Skeletal muscle satellite cell (primary cell): ENCODE measurements at regions not wholly inside any gene's neighbourhood (a gene's known extent, or its start where the extent isn't known, plus 50 kb on each side); places are given as distances from the start of the nearest gene placed in this dataset.

Experiments
- H3K27me3 ChIP-seq: 2 replicates; pipeline ENCODE4 v1.7.0; 2013; ENCODE audit warnings: low read length; ENCODE audit not compliant: control insufficient read depth, insufficient read depth
- H3K36me3 ChIP-seq: 2 replicates; pipeline ENCODE4 v1.7.0; 2013; ENCODE audit warnings: mild to moderate bottlenecking, control low read depth, low read length; ENCODE audit not compliant: insufficient read depth
- H3K4me1 ChIP-seq: 2 replicates; pipeline ENCODE4 v1.7.0; 2013; ENCODE audit warnings: low read length; ENCODE audit not compliant: control insufficient read depth, insufficient read depth
- H3K4me2 ChIP-seq: 2 replicates; pipeline ENCODE4 v1.7.0; 2013; ENCODE audit warnings: mild to moderate bottlenecking, low read length
- H3K4me3 ChIP-seq: 2 replicates; pipeline ENCODE4 v1.7.0; 2013; ENCODE audit warnings: low read length
- H3K9ac ChIP-seq: 2 replicates; pipeline ENCODE4 v1.7.0; 2013; ENCODE audit warnings: mild to moderate bottlenecking, low read depth, low read length, moderate library complexity
- H3K9me3 ChIP-seq: replicated peaks from 2 replicates; pipeline ENCODE4 v1.7.0; 2013; ENCODE audit warnings: mild to moderate bottlenecking, control low read depth, low read length

DNA sequence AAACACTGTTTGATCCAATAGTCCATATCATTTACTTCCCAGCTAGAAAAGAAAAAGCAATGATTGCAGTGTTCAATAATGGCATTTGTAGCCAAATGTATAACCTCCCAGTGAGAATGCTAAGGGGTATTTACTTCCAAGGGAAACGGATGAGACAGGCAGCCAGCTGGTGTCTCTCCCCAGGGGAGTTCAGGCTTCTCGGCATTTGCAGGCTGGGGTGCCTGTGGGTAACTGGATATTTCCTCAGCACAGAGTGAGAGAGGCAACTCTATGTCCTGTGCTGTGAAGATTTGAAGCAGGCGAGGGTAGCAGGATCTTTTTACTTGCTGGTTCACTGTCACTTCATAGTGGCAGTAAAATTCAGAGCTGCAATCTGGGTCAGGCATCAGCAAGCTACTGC lies 1455.6 kb upstream of the TMEM132C start:
- Histone ChIP-seq H3K4me1 (no peaks in the 10 kb centered on the region), H3K4me3 (no peak overlapping the region), H3K36me3 (no peaks in the 10 kb centered on the region), H3K4me2 (no peak overlapping the region), H3K27me3 (no peaks in the 10 kb centered on the region), H3K9me3 (no peaks in the 10 kb centered on the region), H3K9ac (no peak overlapping the region)

GRCh38 chr12:126819554-126819953 lies 1447.4 kb upstream of the TMEM132C start:
- Histone ChIP-seq H3K9me3 (no peaks in the 10 kb centered on the region), H3K4me2 (no peak overlapping the region), H3K27me3 (no peaks in the 10 kb centered on the region), H3K9ac (no peak overlapping the region), H3K36me3 (no peaks in the 10 kb centered on the region), H3K4me3 (no peak overlapping the region), H3K4me1 (no peaks in the 10 kb centered on the region)

GRCh38 chr12:126830778-126831680 lies 1435.9 kb upstream of the TMEM132C start:
- Histone ChIP-seq H3K36me3 (no peaks in the 10 kb centered on the region), H3K4me1 (no peaks in the 10 kb centered on the region), H3K9ac (no peak overlapping the region), H3K27me3 (no peaks in the 10 kb centered on the region), H3K4me3 (no peak overlapping the region), H3K4me2 (no peak overlapping the region), H3K9me3 (no peaks in the 10 kb centered on the region)

- no peaks in the 10 kb centered on the region for H3K27me3 ChIP-seq
- no peak overlapping the region for H3K4me3 ChIP-seq
- no peaks in the 10 kb centered on the region for H3K4me1 ChIP-seq
- no peaks in the 10 kb centered on the region for H3K9me3 ChIP-seq
- H3K9ac ChIP-seq = no peak overlapping the region
- H3K4me2 ChIP-seq = no peak overlapping the region
- no peaks in the 10 kb centered on the region for H3K36me3 ChIP-seq
These were observed 1429.3 kb upstream of the TMEM132C start for GRCh38 chr12:126837697-126838096.

GRCh38 chr12:126843915-126844669 lies 1422.9 kb upstream of the TMEM132C start:
- Histone ChIP-seq H3K9me3 (peaks cover 2% of the 10 kb centered on the region), H3K4me3 (no peak overlapping the region), H3K36me3 (no peaks in the 10 kb centered on the region), H3K4me2 (no peak overlapping the region), H3K4me1 (no peaks in the 10 kb centered on the region), H3K9ac (no peak overlapping the region), H3K27me3 (no peaks in the 10 kb centered on the region)

GRCh38 chr12:126847005-126847629 lies 1419.9 kb upstream of the TMEM132C start:
- no peaks in the 10 kb centered on the region for H3K36me3 ChIP-seq
- H3K4me2 ChIP-seq = no peak overlapping the region
- H3K4me1 ChIP-seq = no peaks in the 10 kb centered on the region
- H3K4me3 ChIP-seq = no peak overlapping the region
- H3K27me3 ChIP-seq = no peaks in the 10 kb centered on the region
- peaks cover 2% of the 10 kb centered on the region for H3K9me3 ChIP-seq
- no peak overlapping the region for H3K9ac ChIP-seq

- H3K27me3 ChIP-seq = no peaks in the 10 kb centered on the region
- no peak overlapping the region for H3K9ac ChIP-seq
- H3K4me1 ChIP-seq = no peaks in the 10 kb centered on the region
- no peak overlapping the region for H3K4me3 ChIP-seq
- H3K4me2 ChIP-seq = no peak overlapping the region
- H3K36me3 ChIP-seq = no peaks in the 10 kb centered on the region
- no peaks in the 10 kb centered on the region for H3K9me3 ChIP-seq
These were observed 1411.2 kb upstream of the TMEM132C start for GRCh38 chr12:126855768-126856167.

GRCh38 chr12:126856958-126857357 lies 1410.0 kb upstream of the TMEM132C start:
- no peak overlapping the region for H3K4me3 ChIP-seq
- no peaks in the 10 kb centered on the region for H3K4me1 ChIP-seq

GRCh38 chr12:126858560-126858959 lies 1408.4 kb upstream of the TMEM132C start:
- Histone ChIP-seq H3K9ac (no peak overlapping the region), H3K27me3 (no peaks in the 10 kb centered on the region), H3K4me2 (no peak overlapping the region), H3K36me3 (no peaks in the 10 kb centered on the region), H3K4me3 (no peak overlapping the region), H3K4me1 (no peaks in the 10 kb centered on the region), H3K9me3 (no peaks in the 10 kb centered on the region)

More at GRCh38 chr12:126856958-126857357, 1410.0 kb upstream of the TMEM132C start:
- no peak overlapping the region for H3K9ac ChIP-seq
- no peaks in the 10 kb centered on the region for H3K36me3 ChIP-seq
- H3K27me3 ChIP-seq = no peaks in the 10 kb centered on the region
- no peaks in the 10 kb centered on the region for H3K9me3 ChIP-seq
- no peak overlapping the region for H3K4me2 ChIP-seq

GRCh38 chr12:126860210-126860609 lies 1406.8 kb upstream of the TMEM132C start:
- H3K4me1 ChIP-seq = no peaks in the 10 kb centered on the region
- no peak overlapping the region for H3K9ac ChIP-seq
- no peaks in the 10 kb centered on the region for H3K36me3 ChIP-seq
- no peaks in the 10 kb centered on the region for H3K9me3 ChIP-seq
- H3K4me3 ChIP-seq = no peak overlapping the region
- H3K4me2 ChIP-seq = no peak overlapping the region
- H3K27me3 ChIP-seq = no peaks in the 10 kb centered on the region

- Histone ChIP-seq H3K9me3 (no peaks in the 10 kb centered on the region), H3K9ac (no peak overlapping the region), H3K4me3 (no peak overlapping the region), H3K4me1 (no peaks in the 10 kb centered on the region), H3K4me2 (no peak overlapping the region), H3K27me3 (no peaks in the 10 kb centered on the region), H3K36me3 (no peaks in the 10 kb centered on the region)
These were observed 1404.5 kb upstream of the TMEM132C start for GRCh38 chr12:126862500-126862899.
